Endothelial cell of umbilical vein (primary cell): ENCODE measurements at regions not wholly inside any gene's neighbourhood (a gene's known extent, or its start where the extent isn't known, plus 50 kb on each side); places are given as distances from the start of the nearest gene placed in this dataset.

Experiments used
- EZH2 ChIP-seq: IDR thresholded peaks from 2 replicates; pipeline ENCODE4 v1.6.1; 2012; ENCODE audit warnings: borderline replicate concordance, low read depth, mild to moderate bottlenecking, moderate library complexity, low read length, inconsistent platforms; ENCODE audit not compliant: severe bottlenecking
- FOS ChIP-seq: IDR thresholded peaks from 2 replicates; pipeline ENCODE4 v1.6.1; 2011; ENCODE audit warnings: mild to moderate bottlenecking, low read length, moderate library complexity, borderline replicate concordance; ENCODE audit not compliant: insufficient read depth
- JUN ChIP-seq: IDR thresholded peaks from 2 replicates; pipeline ENCODE4 v1.6.1; 2011; ENCODE audit warnings: borderline replicate concordance, low read depth; ENCODE audit not compliant: insufficient read length, insufficient read depth
- MYC ChIP-seq: IDR thresholded peaks from one replicate; pipeline ENCODE4 v1.6.1; 2011; ENCODE audit warnings: mild to moderate bottlenecking, low read depth, low read length
- POLR2A ChIP-seq: IDR thresholded peaks from 2 replicates; pipeline ENCODE4 v1.6.1; 2012; ENCODE audit warnings: low read depth, mild to moderate bottlenecking, control low read depth, low read length
- POLR2AphosphoS5 ChIP-seq: IDR thresholded peaks from 2 replicates; pipeline ENCODE4 v1.6.1; 2012; ENCODE audit warnings: low read depth, mild to moderate bottlenecking, control low read depth, low read length, moderate library complexity; ENCODE audit not compliant: insufficient read depth
- TF ChIP-seq, protein P1 (sequence below), 2 donors: IDR thresholded peaks; 1 replicate in 1 of 2; 2 replicates in 1 of 2; pipeline ENCODE4 v1.5.1; 2011; ENCODE audit warnings: low read length in 2 of 2, mild to moderate bottlenecking in 2 of 2, moderate library complexity in 2 of 2, control low read depth in 1 of 2, inconsistent platforms in 1 of 2, low read depth in 1 of 2; ENCODE audit not compliant: insufficient read depth in 1 of 2; ENCODE audit errors: extremely low read depth in 1 of 2
- TF ChIP-seq, protein P2 (sequence below): IDR thresholded peaks from 2 replicates; pipeline ENCODE4 v1.6.1; 2011; ENCODE audit not compliant: insufficient read depth, insufficient read length

GRCh38 chr4:12928751-12929150 is 555.4 kb downstream of the RAB28 start:
- TF ChIP-seq POLR2AphosphoS5 (no peak), EZH2 (no peak), FOS (no peak), MYC (no peak), POLR2A (no peak), JUN (no peak)
- TF ChIP-seq, protein P1, sequence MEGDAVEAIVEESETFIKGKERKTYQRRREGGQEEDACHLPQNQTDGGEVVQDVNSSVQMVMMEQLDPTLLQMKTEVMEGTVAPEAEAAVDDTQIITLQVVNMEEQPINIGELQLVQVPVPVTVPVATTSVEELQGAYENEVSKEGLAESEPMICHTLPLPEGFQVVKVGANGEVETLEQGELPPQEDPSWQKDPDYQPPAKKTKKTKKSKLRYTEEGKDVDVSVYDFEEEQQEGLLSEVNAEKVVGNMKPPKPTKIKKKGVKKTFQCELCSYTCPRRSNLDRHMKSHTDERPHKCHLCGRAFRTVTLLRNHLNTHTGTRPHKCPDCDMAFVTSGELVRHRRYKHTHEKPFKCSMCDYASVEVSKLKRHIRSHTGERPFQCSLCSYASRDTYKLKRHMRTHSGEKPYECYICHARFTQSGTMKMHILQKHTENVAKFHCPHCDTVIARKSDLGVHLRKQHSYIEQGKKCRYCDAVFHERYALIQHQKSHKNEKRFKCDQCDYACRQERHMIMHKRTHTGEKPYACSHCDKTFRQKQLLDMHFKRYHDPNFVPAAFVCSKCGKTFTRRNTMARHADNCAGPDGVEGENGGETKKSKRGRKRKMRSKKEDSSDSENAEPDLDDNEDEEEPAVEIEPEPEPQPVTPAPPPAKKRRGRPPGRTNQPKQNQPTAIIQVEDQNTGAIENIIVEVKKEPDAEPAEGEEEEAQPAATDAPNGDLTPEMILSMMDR (IDR thresholded peaks at IDR 0.05; ENCODE audit: extremely low read depth in 1 of 2, insufficient read depth in 1 of 2, low read depth in 1 of 2, low read length in 2 of 2), result no peak
- TF ChIP-seq, protein P2, sequence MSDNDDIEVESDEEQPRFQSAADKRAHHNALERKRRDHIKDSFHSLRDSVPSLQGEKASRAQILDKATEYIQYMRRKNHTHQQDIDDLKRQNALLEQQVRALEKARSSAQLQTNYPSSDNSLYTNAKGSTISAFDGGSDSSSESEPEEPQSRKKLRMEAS, result no peak
